ENCODE measurements at regions not wholly inside any gene's neighbourhood (a gene's known extent, or its start where the extent isn't known, plus 50 kb on each side); places are given as distances from the start of the nearest gene placed in this dataset.
"Not testable (repeated sequence)": the region's sequence is repeated elsewhere in the genome, so short reads cannot be mapped to it uniquely, and the experiment has no call there.

GRCh38 chr7:155384751-155385150 lies 73.2 kb upstream of the EN2 start:
- TF ChIP-seq POLR2A (IDR thresholded peaks at IDR 0.05), result no peak
- TF ChIP-seq, protein P1, sequence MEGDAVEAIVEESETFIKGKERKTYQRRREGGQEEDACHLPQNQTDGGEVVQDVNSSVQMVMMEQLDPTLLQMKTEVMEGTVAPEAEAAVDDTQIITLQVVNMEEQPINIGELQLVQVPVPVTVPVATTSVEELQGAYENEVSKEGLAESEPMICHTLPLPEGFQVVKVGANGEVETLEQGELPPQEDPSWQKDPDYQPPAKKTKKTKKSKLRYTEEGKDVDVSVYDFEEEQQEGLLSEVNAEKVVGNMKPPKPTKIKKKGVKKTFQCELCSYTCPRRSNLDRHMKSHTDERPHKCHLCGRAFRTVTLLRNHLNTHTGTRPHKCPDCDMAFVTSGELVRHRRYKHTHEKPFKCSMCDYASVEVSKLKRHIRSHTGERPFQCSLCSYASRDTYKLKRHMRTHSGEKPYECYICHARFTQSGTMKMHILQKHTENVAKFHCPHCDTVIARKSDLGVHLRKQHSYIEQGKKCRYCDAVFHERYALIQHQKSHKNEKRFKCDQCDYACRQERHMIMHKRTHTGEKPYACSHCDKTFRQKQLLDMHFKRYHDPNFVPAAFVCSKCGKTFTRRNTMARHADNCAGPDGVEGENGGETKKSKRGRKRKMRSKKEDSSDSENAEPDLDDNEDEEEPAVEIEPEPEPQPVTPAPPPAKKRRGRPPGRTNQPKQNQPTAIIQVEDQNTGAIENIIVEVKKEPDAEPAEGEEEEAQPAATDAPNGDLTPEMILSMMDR (IDR thresholded peaks at IDR 0.05), result no peak
- intact Hi-C loops (cut with DNase I; ENCODE audit: low total_unique reads), result loop anchor here (10.0 kb wide), 1 partner anchor 130 kb away; no protein-coding TSS in a partner anchor
- WGBS, 2 donors, result 93 to 94% methylated on average over 8 of the region's 8 CpGs
- no peak overlapping the region for H3K4me3 ChIP-seq (ENCODE audit: low read depth, poor library complexity, severe bottlenecking)
- DNase-seq (ENCODE audit: low spot score in 2 of 2), result no peak

GRCh38 chr7:155385182-155385581 lies 72.7 kb upstream of the EN2 start:
- WGBS, 2 donors, result 81 to 89% methylated on average over 26 of the region's 26 CpGs
- not testable (repeated sequence) for DNase-seq (ENCODE audit: low spot score in 2 of 2); H3K4me3 ChIP-seq (ENCODE audit: low read depth, poor library complexity, severe bottlenecking)
- intact Hi-C loops (cut with DNase I; ENCODE audit: low total_unique reads), result loop anchor here (10.0 kb wide), 1 partner anchor 130 kb away; no protein-coding TSS in a partner anchor

GRCh38 chr7:155386608-155387007 lies 71.3 kb upstream of the EN2 start:
- 51 to 62% methylated on average over 10 of the region's 10 CpGs for WGBS, 2 donors
- DNase-seq (ENCODE audit: low spot score in 2 of 2), result no peak
- intact Hi-C loops (cut with DNase I; ENCODE audit: low total_unique reads), result loop anchor here (10.0 kb wide), 1 partner anchor 128 kb away; no protein-coding TSS in a partner anchor
- H3K4me3 ChIP-seq (ENCODE audit: low read depth, poor library complexity, severe bottlenecking), result no peak overlapping the region
- TF ChIP-seq POLR2A (IDR thresholded peaks at IDR 0.05), result no peak
- TF ChIP-seq, protein P1 (IDR thresholded peaks at IDR 0.05), result no peak

DNA sequence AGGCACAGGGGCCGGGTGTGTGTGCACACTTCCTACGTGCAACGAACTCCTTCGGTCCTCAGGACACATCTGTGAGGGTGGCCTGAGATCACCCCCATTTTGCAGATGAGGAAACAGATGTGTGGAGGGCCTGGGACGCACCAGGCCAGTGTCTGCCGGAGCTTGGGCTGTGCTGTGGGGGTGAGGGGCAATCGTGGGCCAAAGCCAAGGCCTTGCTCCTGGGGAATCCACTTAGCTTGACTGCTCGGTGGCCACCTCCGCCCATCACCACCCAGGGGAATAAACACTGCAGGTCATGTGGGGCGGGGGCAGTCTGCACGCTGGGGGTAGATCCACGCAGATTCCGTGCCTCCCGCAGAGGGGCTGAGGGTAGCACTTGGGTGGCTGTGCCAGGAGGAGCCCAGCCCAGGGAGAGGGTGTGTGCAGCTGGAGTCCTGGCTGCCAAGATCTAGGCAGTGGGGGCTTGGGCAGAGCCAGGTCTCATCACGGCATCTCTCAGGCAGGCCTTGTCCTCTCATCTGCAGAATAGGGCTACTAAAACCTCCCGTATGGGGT lies 70.8 kb upstream of the EN2 start:
- no peak overlapping the region for H3K4me3 ChIP-seq (ENCODE audit: low read depth, poor library complexity, severe bottlenecking)
- intact Hi-C loops (cut with DNase I; ENCODE audit: low total_unique reads), result loop anchor here (10.0 kb wide), 1 partner anchor 128 kb away; no protein-coding TSS in a partner anchor
- 48 to 55% methylated on average over 12 to 15 of the region's 16 CpGs for WGBS, 2 donors
- DNase-seq (ENCODE audit: low spot score in 2 of 2), result no peak
- TF ChIP-seq, protein P1 (IDR thresholded peaks at IDR 0.05), result no peak
- TF ChIP-seq POLR2A (IDR thresholded peaks at IDR 0.05), result no peak

DNA sequence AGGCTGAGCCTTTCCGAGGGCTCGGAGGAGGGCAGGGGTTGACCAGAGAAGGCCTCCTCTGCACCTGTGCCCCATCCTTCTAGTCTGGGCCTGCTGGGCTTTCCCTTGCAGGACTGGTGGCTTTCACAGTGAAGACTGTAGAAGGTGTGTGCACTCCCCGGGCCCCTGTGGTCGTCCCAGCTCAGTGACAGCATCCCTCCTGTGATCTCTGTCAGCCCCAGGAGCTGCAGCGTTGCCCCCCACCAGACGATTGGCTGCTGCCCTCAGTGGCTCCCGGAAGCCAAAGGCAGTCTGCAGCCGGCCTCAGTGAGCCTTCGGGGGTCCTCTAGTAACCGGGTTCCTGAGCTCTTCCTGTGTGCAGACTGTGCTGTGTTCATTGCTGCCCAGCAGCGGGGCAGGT lies 69.4 kb upstream of the EN2 start:
- WGBS, 2 donors, result 67 to 68% methylated on average over 10 to 11 of the region's 11 CpGs
- no peak overlapping the region for H3K4me3 ChIP-seq (ENCODE audit: low read depth, poor library complexity, severe bottlenecking)
- DNase-seq (ENCODE audit: low spot score in 2 of 2), result no peak
- intact Hi-C loops (cut with DNase I; ENCODE audit: low total_unique reads), result loop anchor here (10.0 kb wide), 1 partner anchor 126 kb away; no protein-coding TSS in a partner anchor
- TF ChIP-seq POLR2A (IDR thresholded peaks at IDR 0.05), result no peak
- TF ChIP-seq, protein P1 (IDR thresholded peaks at IDR 0.05), result no peak

- intact Hi-C loops (cut with DNase I; ENCODE audit: low total_unique reads), result no loop called here
- TF ChIP-seq, protein P1 (IDR thresholded peaks at IDR 0.05), result no peak
- no peak for TF ChIP-seq POLR2A (IDR thresholded peaks at IDR 0.05)
- no peak overlapping the region for H3K4me3 ChIP-seq (ENCODE audit: low read depth, poor library complexity, severe bottlenecking)
- 77 to 80% methylated on average over 8 of the region's 8 CpGs for WGBS, 2 donors
- no peak for DNase-seq (ENCODE audit: low spot score in 2 of 2)
Observed at GRCh38 chr7:155391414-155391813, 66.5 kb upstream of the EN2 start.
